Loucy (cell line): ENCODE measurements at regions not wholly inside any gene's neighbourhood (a gene's known extent, or its start where the extent isn't known, plus 50 kb on each side); places are given as distances from the start of the nearest gene placed in this dataset.
"Not testable (repeated sequence)": the region's sequence is repeated elsewhere in the genome, so short reads cannot be mapped to it uniquely, and the experiment has no call there.

Experiments used
- H2AFZ ChIP-seq: fragments of 200-600 bp; sonication (generic); 2 replicates; pipeline ENCODE4 v1.6.0; 2016; ENCODE audit warnings: antibody characterized with exemption, mild to moderate bottlenecking, low read length, moderate library complexity
- H3F3A ChIP-seq: fragments of 200-600 bp; 2 replicates; pipeline ENCODE4 v1.6.0; 2016; ENCODE audit warnings: antibody characterized with exemption, low read depth, mild to moderate bottlenecking
- H3K27me3 ChIP-seq: fragments of 200-600 bp; sonication (generic); 2 replicates; pipeline ENCODE4 v1.6.1; 2014; ENCODE audit warnings: low read length, mild to moderate bottlenecking; ENCODE audit not compliant: insufficient read depth, poor library complexity, severe bottlenecking
- H3K36me3 ChIP-seq: fragments of 200-600 bp; sonication (generic); 2 replicates; pipeline ENCODE4 v1.6.1; 2016; ENCODE audit warnings: low read length; ENCODE audit not compliant: insufficient read depth
- H3K4me1 ChIP-seq: fragments of 200-600 bp; sonication (generic); 2 replicates; pipeline ENCODE4 v1.5.1; 2014; ENCODE audit warnings: low read length, mild to moderate bottlenecking; ENCODE audit not compliant: insufficient read depth, poor library complexity, severe bottlenecking
- H3K4me2 ChIP-seq: fragments of 200-600 bp; sonication (generic); 2 replicates; pipeline ENCODE4 v1.6.0; 2014; ENCODE audit warnings: antibody characterized with exemption, low read length, low read depth, mild to moderate bottlenecking; ENCODE audit not compliant: poor library complexity, severe bottlenecking
- H3K4me3 ChIP-seq: fragments of 200-600 bp; sonication (generic); 2 replicates; pipeline ENCODE4 v1.5.1; 2014; ENCODE audit warnings: low read length, mild to moderate bottlenecking, mixed read lengths; ENCODE audit not compliant: poor library complexity, severe bottlenecking
- H3K79me2 ChIP-seq: fragments of 200-600 bp; sonication (generic); 2 replicates; pipeline ENCODE4 v1.6.1; 2014; ENCODE audit warnings: low read length; ENCODE audit not compliant: insufficient read depth
- H3K9ac ChIP-seq: fragments of 200-600 bp; sonication (generic); 2 replicates; pipeline ENCODE4 v1.6.0; 2014; ENCODE audit warnings: mild to moderate bottlenecking, low read depth, low read length, moderate library complexity; ENCODE audit not compliant: poor library complexity, severe bottlenecking
- H3K9me2 ChIP-seq: fragments of 200-600 bp; sonication (generic); replicated peaks from 2 replicates; pipeline ENCODE4 v1.6.1; 2016; ENCODE audit warnings: low read depth, low read length, mixed read lengths
- H3K9me3 ChIP-seq: fragments of 200-600 bp; sonication (generic); 2 replicates; pipeline ENCODE4 v1.6.1; 2014; ENCODE audit warnings: mild to moderate bottlenecking, antibody characterized with exemption, low read length, low read depth; ENCODE audit not compliant: insufficient read depth
- H4K20me1 ChIP-seq: fragments of 200-600 bp; sonication (generic); 2 replicates; pipeline ENCODE4 v1.6.0; 2014; ENCODE audit warnings: antibody characterized with exemption, low read length, mild to moderate bottlenecking; ENCODE audit not compliant: insufficient read depth, poor library complexity, severe bottlenecking
- CTCF ChIP-seq: fragments of 200-600 bp; sonication (generic); conservative IDR thresholded peaks from 2 replicates; pipeline ENCODE4 v1.5.1; 2014; ENCODE audit warnings: mild to moderate bottlenecking, antibody characterized with exemption, low read length
- EZH2phosphoT487 ChIP-seq: fragments of 200-600 bp; IDR thresholded peaks from 2 replicates; pipeline ENCODE4 v1.6.1; 2018; ENCODE audit warnings: antibody characterized with exemption, mild to moderate bottlenecking, moderate library complexity, borderline replicate concordance

DNA sequence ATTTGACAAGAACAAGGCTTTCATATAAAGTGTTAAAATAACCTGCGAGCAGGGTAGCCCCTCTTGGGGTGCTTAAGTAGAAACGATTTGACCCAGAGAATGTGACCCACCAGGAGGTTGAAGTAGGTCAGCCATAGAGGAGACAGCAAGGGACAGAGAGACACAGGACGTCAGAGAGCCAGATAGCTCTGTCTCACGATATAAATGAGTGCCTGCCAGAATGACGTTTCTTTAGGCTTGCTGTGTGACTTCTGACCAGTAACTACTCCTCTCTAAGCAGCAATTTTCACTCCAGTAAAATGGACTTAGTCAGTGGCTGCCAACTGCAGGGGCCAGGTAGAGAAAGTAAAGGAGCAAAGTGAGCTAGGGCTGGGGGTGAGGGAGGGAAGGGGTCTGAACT lies 473.0 kb upstream of the C16orf82 start:
- Histone ChIP-seq H3F3A (no peaks in the 10 kb centered on the region), H3K4me3 (no peak overlapping the region), H3K4me2 (no peak overlapping the region)

GRCh38 chr16:26594666-26595065 lies 472.1 kb upstream of the C16orf82 start:
- Histone ChIP-seq H3K4me3 (no peak overlapping the region), H2AFZ (no peak overlapping the region), H3K27me3 (no peaks in the 10 kb centered on the region), H3K79me2 (no peaks in the 10 kb centered on the region), H3K4me2 (no peak overlapping the region), H3K9me3 (no peaks in the 10 kb centered on the region), H3K9me2 (no peaks in the 10 kb centered on the region), H3K4me1 (no peaks in the 10 kb centered on the region), H3F3A (no peaks in the 10 kb centered on the region), H3K36me3 (no peaks in the 10 kb centered on the region), H3K9ac (no peak overlapping the region), H4K20me1 (no peaks in the 10 kb centered on the region)
- TF ChIP-seq CTCF (no peak), EZH2phosphoT487 (no peak)

More for the DNA sequence above, 473.0 kb upstream of the C16orf82 start:
- H3K9me2 ChIP-seq = no peaks in the 10 kb centered on the region
- no peak overlapping the region for H2AFZ ChIP-seq
- no peak overlapping the region for H3K9ac ChIP-seq
- no peaks in the 10 kb centered on the region for H3K9me3 ChIP-seq
- H3K27me3 ChIP-seq = no peaks in the 10 kb centered on the region
- H3K36me3 ChIP-seq = no peaks in the 10 kb centered on the region
- TF ChIP-seq CTCF (no peak), EZH2phosphoT487 (no peak)
- no peaks in the 10 kb centered on the region for H4K20me1 ChIP-seq
- H3K4me1 ChIP-seq = no peaks in the 10 kb centered on the region
- H3K79me2 ChIP-seq = no peaks in the 10 kb centered on the region

GRCh38 chr16:26595199-26595598 lies 471.5 kb upstream of the C16orf82 start:
- H3K9ac ChIP-seq = no peak overlapping the region
- no peak overlapping the region for H3K4me3 ChIP-seq
- no peaks in the 10 kb centered on the region for H3K9me2 ChIP-seq
- no peak for TF ChIP-seq CTCF
- TF ChIP-seq EZH2phosphoT487 = no peak
- no peaks in the 10 kb centered on the region for H3K79me2 ChIP-seq
- H3K27me3 ChIP-seq = no peaks in the 10 kb centered on the region
- no peaks in the 10 kb centered on the region for H4K20me1 ChIP-seq
- no peaks in the 10 kb centered on the region for H3F3A ChIP-seq
- H3K36me3 ChIP-seq = no peaks in the 10 kb centered on the region
- no peak overlapping the region for H2AFZ ChIP-seq
- H3K9me3 ChIP-seq = no peaks in the 10 kb centered on the region
- no peaks in the 10 kb centered on the region for H3K4me1 ChIP-seq
- no peak overlapping the region for H3K4me2 ChIP-seq

DNA sequence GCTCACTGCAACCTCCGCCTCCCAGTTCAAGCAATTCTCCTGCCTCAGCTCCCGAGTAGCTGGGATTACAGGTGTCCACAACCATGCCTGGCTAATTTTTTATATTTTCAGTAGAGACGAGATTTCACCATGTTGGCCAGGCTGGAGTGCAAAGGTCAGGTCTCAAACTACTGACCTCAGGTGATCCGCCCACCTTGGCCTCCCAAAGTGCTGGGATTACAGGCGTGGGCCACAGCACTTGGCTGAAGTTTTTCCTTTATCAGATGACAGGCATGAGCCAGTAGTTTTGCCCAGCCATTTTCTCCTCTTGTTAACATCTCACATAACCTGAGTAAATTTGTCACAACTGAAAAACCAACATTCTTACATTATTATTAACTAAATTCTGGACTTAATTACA lies 470.7 kb upstream of the C16orf82 start:
- not testable (repeated sequence) for H3K4me2 ChIP-seq, H4K20me1 ChIP-seq, H3F3A ChIP-seq, H3K4me3 ChIP-seq, H3K9ac ChIP-seq, H3K4me1 ChIP-seq, H3K27me3 ChIP-seq, H3K79me2 ChIP-seq, H2AFZ ChIP-seq, H3K36me3 ChIP-seq, H3K9me2 ChIP-seq, H3K9me3 ChIP-seq
